ENCODE measurements at regions not wholly inside any gene's neighbourhood (a gene's known extent, or its start where the extent isn't known, plus 50 kb on each side); places are given as distances from the start of the nearest gene placed in this dataset.

- TF ChIP-seq CTCF (IDR thresholded peaks at IDR 0.05) (no peak), POLR2A (IDR thresholded peaks at IDR 0.05) (no peak)
These were observed 181.4 kb downstream of the KCTD15 start for GRCh38 chr19:33977756-33978685.
